B cell (primary cell): ENCODE measurements at regions not wholly inside any gene's neighbourhood (a gene's known extent, or its start where the extent isn't known, plus 50 kb on each side); places are given as distances from the start of the nearest gene placed in this dataset.

Experiments used
- CTCF ChIP-seq: fragments of 200-600 bp; IDR thresholded peaks from one replicate; pipeline ENCODE4 v1.8.0; 2022; ENCODE audit warnings: antibody characterized with exemption, mild to moderate bottlenecking
- EZH2 ChIP-seq: IDR thresholded peaks from 2 replicates; pipeline ENCODE4 v1.6.1; 2012; ENCODE audit warnings: borderline replicate concordance, low read depth, mild to moderate bottlenecking, moderate library complexity, low read length; ENCODE audit not compliant: insufficient read depth, poor library complexity, severe bottlenecking

DNA sequence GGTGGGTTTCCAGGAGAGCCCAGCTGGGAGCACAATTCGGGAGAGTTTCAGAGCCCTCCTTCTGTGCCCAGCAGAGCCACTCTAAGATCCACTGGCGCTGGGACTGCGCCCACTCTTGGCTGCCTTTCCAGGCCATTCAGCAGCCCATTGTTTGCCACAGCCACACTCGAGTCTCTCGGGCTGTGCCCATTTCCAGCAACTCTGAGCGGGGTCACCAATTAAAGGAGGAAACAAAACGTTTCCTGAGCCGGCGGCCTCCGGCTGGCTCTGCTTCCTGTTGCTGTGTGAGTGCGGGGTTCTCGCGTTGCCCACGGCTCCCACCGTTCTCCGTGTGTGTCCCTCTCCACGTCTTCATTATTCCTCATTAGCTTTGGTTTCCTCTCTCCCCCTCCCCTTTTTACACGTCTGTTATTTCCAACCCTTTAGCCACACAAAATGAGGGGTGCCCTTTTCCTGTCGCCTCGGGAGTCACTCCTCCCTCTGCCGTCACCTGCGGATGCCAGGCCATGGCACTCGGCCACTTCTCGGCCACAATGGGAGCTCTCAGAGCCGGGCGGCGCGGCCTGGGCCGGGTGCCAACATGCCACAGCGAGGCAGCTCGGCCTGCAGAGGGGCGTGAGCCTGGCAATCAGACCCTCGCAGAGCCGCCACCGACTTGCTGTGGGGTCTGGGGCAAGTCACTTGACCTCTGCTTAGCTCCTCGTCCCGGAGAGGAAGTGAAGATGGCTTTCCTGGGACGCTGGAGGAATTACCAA lies 94.3 kb upstream of the NKX2-2 start:
- TF ChIP-seq CTCF = no peak
- no peak for TF ChIP-seq EZH2
